HG02623 (cell line): ENCODE measurements at regions not wholly inside any gene's neighbourhood (a gene's known extent, or its start where the extent isn't known, plus 50 kb on each side); places are given as distances from the start of the nearest gene placed in this dataset.

Source experiments
- ATAC-seq: cut with Tn5 transposase; IDR thresholded peaks from one replicate; pipeline ENCODE4 v1.9.1; 2021; ENCODE audit warnings: moderate library complexity; ENCODE audit not compliant: unreplicated experiment

DNA sequence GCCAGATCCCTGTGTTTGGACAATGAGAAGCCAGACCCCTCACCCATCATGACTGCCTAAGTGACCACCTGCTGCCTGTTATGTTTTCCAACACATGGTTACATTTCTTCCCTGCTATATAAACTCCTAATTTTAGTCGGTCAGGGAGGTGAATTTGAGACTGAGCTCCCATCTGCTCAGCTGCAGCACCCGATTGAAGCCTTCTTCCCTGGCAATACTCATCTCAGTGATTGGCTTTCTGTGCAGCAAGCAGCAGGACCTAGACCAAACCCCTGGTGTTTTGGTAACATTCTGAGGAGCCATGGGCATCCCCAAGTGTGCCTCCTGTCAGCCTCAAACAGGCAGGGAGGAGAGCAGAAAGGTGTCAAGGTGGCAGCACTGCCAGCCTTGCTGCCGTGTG lies 141.2 kb downstream of the CD8B2 start:
- ATAC-seq: no peak

DNA sequence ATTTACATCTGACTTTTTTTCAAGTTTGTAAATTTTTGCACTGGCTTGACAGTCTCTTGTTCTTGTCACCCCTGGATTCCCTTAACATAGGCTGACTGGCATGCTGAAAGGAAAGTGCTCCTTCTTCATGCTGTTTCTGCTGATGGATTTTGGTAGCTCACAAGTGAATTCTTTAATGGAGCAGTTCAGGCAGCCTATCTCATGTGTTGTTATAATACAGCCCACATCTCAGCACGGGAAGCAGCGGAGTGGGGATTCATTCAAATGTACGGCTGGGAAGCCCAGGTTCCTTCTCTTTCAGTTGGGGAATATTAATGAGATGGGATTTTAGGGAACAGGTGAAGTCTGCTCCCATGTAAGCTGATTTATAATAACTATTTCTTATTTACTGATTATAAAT lies 142.8 kb downstream of the CD8B2 start:
- no peak for ATAC-seq

DNA sequence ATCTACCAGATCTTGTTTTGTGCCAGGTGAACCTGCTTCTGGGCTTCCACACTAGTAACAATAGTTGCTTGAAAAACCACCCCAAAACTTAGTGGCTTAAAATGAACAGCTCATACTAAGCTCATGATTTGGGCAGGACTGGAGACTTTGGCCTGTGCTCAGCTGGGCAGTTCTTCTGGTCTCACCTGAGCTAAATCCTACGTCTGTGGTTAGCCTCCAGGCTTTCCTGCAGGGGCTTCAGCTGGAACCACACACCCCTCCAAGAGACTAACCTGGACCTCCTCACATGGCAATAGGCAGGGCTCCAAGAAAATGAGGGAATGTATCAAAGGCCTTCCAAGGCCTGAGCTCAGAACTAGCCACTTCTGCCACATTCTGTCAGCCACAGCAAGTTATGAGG lies 144.1 kb downstream of the CD8B2 start:
- ATAC-seq: no peak

DNA sequence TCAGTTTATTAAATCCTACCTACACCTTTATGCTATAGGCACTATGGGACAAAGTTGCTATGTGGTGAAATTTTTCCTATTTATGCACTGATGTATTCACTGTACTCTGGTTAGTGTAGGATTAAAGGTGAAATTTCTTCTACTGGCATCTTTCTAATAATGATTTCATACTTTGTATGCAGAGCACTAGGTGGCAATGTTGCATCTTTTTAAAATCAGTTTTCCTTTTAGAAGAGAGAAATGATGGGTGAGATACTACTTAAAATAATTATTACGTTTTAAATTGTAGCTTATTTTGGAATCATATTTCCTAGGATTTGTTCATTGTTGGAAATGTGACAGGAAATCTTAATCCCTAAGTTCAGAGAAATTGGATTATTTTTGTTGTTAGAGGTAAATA lies 150.9 kb downstream of the CD8B2 start:
- no peak for ATAC-seq

DNA sequence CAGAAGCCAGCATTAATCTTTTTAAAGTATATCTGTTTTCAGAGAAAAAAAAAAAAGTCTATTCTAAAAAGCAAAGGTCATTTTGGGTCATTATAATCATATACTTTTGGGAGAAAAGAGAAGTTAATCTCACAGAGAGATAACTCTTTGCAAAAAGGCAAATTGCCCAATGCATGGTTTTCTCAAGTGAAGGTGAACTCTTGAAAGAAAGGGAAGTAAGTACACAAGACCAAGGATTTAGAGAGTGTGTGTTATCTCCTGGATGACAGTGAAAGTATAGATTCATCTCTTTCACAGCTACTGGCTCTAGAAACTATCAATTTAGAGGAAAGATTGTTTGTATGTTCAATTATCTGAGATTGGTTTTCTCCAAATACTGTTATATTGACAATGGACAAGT lies 151.4 kb downstream of the CD8B2 start:
- no peak for ATAC-seq

DNA sequence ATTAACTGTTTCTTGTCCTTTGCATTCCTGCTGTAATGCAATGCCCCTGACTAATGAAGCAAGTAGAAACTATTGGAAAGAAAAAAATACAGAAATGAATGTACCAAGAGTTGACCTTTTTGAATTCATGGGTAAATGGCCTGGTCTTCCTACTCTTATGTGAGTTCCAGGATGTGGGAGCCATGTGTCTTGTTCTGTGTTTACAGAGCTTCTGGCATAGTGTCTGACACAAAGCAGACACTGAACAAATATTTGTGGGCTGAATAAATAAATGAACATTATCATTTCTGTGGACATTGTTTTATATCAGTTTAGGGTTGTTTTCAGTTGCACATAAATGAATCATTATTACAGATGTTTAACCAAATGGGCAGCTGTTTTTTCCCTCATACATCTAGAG lies 155.5 kb downstream of the CD8B2 start:
- ATAC-seq: no peak

DNA sequence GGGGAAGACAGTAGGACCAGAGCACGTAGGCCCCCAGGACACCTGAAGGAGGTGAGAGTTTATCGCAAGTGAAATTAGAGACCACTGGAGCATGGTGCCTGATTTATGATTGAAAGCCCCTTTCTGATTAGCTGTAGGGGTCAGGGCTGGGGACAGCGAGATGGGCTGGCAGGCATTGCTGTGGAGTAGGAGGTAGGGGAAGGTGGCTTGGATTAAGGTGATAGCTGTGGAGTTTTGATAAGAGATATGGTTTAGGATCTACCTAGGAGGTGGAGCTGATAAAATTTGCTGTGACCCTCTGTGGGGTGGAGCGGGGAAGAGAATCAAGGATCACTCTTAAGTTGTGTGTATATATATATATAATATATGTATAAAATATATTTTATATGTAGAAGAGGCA lies 157.5 kb downstream of the CD8B2 start:
- no peak for ATAC-seq

DNA sequence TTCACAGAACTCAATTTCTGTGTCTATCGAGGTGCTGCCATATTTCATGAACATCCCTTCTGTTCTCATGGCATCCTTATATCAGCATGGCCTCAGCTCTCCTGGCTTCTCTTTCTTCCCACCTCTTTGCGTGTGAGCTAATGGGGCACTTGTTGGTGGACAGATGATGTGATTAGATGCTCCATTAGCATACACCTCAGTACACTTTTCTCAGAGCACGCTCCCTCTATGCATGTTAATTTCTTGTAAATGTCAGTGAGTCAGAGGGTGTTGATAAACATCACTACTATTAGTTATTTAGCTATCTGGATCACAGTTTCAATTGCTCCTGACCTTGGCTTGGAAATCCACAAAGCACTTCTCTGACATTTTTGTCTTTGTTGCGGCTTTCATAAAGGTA lies 159.4 kb downstream of the CD8B2 start:
- ATAC-seq: no peak

DNA sequence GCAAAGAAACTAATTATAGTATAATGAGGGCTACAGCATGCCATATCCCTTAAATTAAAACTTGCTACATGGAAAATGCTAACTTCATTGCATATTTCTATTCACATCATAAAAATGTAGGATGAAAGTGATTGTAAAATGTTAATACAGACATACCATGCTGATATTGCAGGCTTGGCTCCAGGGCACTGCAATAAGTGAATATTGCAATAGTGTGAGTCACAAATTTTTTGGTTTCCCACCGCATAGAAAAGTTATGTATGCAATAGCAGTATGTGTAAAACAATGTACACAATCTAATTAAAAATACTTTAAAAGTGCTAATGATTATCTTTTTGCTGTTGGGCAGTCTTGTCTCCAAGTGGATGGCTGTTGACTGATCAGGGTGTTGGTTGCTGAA lies 162.1 kb downstream of the CD8B2 start:
- ATAC-seq: no peak

DNA sequence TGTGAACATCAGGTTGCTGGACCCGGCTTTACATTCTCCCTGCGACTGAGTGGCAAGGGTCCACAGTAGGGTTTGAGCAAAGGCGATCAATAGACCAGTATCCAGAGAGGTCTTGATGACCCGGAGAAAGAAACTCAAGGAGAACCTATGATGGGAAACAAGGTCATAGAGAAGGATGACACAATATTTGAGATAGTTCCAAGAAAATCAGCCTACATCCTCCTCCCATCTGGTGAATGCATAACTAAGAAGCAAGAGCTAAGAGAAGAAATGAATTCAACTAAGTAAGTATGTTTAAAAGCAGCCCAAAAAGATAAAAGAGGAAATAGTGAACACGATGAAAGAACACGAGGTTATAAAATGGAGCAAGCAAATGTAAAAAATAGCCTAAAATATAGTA lies 166.3 kb downstream of the CD8B2 start:
- ATAC-seq: no peak

DNA sequence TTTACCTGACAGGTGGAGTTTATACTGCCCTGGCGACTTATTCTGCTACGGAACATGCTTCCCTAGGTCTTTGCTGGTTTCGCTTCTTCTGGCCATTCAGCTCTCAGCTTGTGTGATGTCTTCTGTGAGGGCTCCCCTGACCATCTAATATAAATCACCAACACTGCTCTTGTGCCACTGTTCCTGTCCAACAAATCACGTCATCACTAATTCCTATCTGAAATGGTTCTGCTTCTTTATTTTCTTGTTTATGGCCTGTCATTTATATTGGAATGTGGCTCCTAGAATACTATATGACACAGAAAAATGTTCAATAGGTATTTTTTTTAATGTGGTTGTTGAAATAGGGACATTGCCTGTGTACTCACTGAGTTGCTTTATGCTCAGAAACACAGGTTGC lies 171.5 kb downstream of the CD8B2 start:
- no peak for ATAC-seq

DNA sequence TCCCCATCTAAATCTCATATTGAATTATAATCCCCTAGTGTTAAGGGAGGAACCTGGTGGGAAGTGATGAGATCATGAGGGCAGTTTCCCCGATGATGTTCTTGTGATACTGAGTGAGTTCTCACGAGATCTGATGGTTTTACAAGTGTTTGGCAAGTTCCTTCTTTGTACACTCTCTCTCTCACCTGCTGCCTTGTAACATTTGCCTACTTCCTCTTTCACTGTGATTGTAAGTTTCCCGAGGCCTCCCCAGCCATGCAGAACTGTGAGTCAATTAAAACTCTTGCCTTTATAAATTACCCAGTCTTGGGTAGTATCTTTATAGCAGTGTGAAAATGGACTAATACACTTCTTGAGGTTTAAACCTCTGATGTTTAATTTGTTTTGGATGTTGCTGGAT lies 177.5 kb downstream of the CD8B2 start:
- peak; percentile 71 for ATAC-seq

DNA sequence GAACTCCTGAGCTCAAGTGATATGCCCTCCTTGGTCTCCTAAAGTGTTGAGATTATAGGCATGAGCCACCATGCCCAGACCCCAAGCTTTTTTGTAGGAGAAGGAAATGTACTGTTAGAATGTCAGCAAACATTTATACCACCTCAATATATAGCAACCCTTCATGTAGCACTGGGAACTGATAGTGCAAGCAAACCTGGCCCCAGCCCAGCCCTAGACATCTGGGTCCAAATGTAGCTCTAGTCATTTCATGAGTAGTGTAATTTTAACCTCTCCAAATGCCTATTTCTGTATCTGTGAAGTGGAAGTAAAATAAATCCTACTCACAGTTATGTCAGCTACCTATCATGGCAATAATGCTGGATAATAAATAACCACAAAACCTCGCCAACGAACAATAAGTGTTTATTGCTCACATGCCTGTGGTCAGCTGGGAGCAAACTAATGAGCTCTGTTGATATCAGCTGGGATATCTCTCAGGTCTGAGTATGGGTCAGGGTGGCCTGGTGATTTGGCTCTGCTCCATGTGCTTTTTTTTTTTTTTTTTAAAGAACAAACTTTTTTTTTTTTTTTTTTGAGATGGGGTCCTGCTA lies 180.4 kb downstream of the CD8B2 start:
- no peak for ATAC-seq

DNA sequence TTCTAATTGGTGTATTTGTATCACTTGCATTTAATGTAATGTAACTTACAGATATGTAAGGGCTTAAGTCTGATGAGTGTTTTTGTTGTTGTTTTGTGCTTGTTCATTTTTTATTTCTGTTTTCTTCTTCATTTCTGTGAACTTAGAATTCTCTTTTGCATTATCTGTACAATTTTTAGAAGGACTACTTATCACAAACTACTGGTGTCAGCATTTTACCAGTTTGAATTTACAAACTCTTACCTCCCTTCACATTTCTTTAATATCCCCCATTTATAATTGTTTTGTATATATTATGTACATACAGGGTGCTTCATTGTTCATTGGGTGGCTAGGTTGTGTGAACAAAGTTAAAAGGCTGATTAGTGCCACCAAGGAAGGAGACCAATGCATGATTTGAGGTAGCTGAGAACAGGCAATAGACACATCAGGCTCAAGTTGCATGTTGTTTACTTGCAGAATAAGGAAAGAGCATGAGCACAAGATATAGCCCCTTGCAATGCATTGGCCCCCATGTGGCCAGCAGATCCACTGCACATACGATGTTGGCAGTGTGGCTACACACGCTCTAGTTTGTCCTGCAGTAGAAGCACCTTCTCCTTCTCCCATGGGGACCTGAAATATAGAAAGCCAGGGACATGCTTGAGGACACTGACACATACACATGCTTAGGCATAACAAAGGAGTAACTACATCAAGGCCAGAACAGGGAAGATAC lies 198.2 kb downstream of the CD8B2 start:
- no peak for ATAC-seq

DNA sequence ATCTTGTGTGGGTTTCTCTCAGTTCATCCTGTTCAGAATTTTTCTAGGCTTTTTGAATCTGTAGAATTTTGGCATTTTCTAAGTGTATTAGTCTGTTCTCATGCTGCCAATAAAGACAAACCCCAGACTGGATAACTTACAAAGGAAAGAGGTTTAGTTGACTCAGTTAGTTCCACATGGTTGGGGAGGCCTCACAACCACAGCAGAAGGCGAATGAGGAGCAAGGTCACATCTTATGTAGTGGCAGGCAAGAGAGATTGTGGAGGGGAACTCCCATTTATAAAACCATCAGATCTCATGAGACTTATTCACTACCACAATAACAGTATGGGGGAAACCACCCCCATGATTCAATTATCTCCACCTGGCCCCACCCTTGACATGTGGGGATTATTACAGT lies 199.2 kb downstream of the ST6GAL2 start:
- no peak for ATAC-seq

DNA sequence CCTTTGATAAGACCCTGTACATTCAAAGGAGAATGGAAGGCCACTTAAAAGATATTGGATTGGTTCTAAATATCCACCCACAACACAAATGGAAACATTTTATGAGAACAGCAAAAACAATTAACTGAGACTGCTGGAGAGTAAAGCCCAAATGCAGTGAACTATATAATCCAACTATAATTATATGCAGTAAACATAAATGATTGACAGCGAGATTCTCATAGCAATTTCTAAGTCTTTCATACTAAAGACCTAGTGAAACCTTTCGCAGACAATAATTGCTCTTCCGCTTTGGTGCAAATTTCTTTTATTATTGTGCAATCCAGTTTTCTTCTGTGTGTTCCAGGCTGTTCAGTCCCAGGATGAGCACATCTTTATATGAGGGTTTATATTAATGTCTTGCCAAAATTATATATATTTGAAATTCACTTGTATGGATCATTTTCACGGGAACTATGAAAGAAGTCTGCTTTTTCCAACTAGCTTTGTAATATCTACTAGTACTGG lies 190.9 kb downstream of the ST6GAL2 start:
- ATAC-seq: no peak

DNA sequence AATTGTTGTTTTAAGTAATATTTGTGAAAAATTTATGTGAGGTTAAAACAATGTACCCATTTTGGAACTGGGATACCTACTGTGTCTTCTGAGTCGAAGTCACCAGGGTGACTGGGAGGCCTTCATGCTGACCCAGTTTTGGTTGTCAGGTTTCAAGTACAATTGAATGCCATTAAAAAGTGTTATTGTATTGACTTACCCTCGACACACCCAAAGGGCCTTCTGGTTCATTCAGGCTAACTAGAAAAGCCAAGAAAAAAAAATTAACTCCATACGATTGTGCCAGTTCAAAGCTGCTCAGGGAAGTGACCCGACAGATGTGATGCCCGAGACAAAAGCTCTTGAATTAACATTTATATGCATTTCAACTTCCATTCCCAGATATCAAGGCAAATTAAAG lies 190.0 kb downstream of the ST6GAL2 start:
- no peak for ATAC-seq

DNA sequence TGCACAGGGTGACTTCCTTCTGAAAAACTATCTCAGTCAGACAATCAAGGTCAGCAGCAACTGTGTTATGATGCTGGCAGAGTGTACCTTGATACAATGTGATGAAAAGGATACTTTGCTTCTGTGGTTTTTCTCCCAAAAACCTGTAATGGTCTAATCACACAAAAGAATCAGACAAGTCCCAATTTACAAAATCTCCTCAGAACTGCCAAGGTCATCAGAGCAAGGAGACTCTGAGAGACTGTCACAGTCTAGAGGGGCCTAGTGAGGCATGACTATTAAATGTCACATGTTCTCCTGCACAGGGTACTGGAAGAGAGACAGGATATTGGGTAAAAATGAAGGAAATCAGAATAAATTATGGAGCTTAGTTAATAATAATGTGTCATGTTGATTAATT lies 185.4 kb downstream of the ST6GAL2 start:
- no peak for ATAC-seq

DNA sequence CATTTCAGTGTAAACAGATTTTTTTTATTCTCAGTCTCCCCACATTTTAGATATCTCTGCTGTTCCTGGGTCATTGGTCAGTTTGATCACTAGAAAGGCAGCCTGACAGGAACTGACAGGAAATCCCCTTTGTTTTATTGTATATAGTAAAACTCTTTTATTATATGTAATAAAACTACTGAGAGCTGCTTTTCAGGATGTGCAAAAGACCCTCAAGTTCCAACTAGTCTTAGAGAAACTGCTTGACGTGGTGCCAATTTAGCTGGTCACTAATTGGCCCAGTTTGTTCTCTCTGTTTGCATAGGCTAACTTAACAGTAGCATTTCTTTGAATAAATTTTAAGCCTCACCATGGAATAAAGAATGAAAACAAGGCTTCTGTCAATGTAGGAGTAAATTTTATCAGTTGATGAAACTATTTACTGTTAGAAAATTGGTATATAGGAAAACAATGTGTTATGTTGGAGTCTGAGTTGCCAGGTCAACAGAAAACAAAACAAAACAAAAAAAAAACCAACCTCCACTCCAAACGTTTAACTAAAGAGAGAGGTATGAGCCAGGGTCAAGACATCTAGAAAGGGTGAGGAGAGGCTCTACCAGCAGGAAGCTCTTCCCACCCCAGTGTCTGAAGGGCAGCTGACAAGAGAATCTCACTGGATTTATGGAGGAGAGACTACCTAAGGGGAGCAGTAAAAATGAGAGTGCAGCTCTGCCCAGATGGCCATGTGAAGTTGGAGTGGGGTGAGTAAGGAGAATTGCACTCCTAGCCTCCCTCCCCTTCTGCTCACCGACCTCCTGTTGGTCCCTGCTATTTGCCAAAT lies 184.6 kb downstream of the ST6GAL2 start:
- no peak for ATAC-seq

DNA sequence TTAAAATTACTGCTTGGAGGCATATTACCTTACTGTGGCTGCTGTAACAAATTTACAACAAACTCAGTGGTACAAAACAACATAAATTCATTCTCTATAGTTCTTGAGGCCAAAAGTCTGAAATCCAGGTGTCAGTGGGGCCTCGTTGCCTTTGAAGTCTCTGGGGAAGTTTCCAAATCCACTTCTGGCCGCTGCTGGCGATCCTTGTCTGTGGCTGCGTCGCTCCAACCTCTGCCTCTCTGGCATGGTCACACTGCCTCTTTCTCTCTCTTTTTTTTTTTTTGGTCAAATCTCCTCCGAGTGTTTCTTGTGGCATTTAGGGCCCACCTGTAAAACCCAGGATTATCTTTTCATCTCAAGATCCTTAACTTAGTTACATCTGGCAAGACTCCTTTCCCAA lies 182.8 kb downstream of the ST6GAL2 start:
- ATAC-seq: no peak

DNA sequence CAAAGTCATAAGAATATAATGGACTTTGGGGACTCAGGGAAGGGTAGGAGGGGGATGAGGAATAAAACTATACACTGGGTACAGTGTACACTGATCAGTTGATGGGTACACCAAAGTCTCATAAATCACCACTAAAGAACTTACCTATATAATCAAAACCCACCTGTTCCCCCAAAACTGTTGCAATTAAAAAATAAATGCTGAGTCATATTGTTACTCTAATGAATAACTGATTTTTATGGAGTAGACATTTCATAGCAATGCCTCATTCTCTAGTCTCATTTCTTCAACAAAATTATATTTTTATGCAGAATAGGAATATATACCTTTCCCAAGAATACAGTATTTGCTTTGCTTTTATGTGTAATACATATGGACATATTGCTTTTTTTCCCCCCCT lies 181.2 kb downstream of the ST6GAL2 start:
- no peak for ATAC-seq

DNA sequence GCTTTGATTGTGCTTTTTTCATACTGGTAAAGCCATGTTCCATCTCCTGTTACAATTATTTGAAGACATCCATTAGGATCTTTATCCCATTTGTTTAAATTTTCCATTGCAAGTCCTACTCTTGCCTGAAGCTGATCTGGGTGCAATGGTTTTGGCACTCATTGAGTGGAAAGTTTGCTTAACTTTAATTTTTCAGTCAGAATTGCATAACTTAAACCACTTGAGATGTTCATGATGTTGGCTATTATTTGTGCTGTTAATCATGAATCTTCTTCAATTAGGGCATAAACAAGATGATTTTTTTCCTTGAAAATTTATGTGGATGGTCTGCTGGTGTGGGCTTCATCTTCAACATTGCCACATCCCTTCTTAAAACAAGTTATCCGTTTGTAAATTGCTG lies 180.1 kb downstream of the ST6GAL2 start:
- no peak for ATAC-seq
